Psoas muscle (tissue), 7 donors: ENCODE measurements at regions not wholly inside any gene's neighbourhood (a gene's known extent, or its start where the extent isn't known, plus 50 kb on each side); places are given as distances from the start of the nearest gene placed in this dataset.
A peak's percentile ranks its signal among the peaks of the same experiment; 100 is the strongest.

Experiments
- ATAC-seq, 4 donors: fragments of 200-7000 bp; cut with Tn5 transposase; one replicate each; pipeline ENCODE4 v1.9.1; 2020; ENCODE audit warnings: moderate library complexity in 3 of 4, mild to moderate bottlenecking in 2 of 4
- DNase-seq, 2 donors: peaks; one replicate each; pipeline ENCODE4 v3.0.0-alpha.2; 2020
- H3K27ac ChIP-seq: fragments of 200-600 bp; one replicate; pipeline ENCODE4 v1.8.0; 2022
- H3K27me3 ChIP-seq, 3 donors: fragments of 200-600 bp in 1 of 3; one replicate each; pipeline versions ENCODE4 v1.6.1 to v1.8.0; 2013 to 2022; ENCODE audit warnings: low read length in 2 of 3, mild to moderate bottlenecking in 2 of 3, moderate library complexity in 1 of 3; ENCODE audit not compliant: insufficient read depth in 3 of 3
- H3K36me3 ChIP-seq, 2 donors: fragments of 200-600 bp in 1 of 2; one replicate each; pipeline versions ENCODE4 v1.6.1 to v1.8.0; 2013 to 2022; ENCODE audit warnings: low read depth in 1 of 2, mild to moderate bottlenecking in 1 of 2, moderate library complexity in 1 of 2; ENCODE audit not compliant: insufficient read depth in 1 of 2
- H3K4me1 ChIP-seq: fragments of 200-600 bp; one replicate; pipeline ENCODE4 v1.8.0; 2022
- H3K4me3 ChIP-seq: fragments of 200-600 bp; one replicate; pipeline ENCODE4 v1.8.0; 2022; ENCODE audit warnings: mild to moderate bottlenecking
- H3K9me3 ChIP-seq: fragments of 200-600 bp; one replicate; pipeline ENCODE4 v1.8.0; 2022
- CTCF ChIP-seq: fragments of 200-600 bp; IDR thresholded peaks from one replicate; pipeline ENCODE4 v1.8.0; 2022; ENCODE audit warnings: antibody characterized with exemption
- WGBS, 3 donors: extraction: QIAGEN DNeasy Blood & Tissue Kit; methylation state at CpG; one replicate each; pipeline versions ENCODE4 v1.1.6 to v1.1.7; 2013; 5-methylcytosine and 5-hydroxymethylcytosine counted together
- intact Hi-C, 2 donors: fragments of 100-400 bp; cut with DNase I; formaldehyde crosslinking; loops; one replicate each; pipeline versions ENCODE4 v1.11.0 to v1.14.2; 2022
- donor health status: healthy with polysubstance abuse.
- donor health status: DM: no; HTN: no; CAD: no; lungs with moderate emphysema.
- donor health status: Bipolar disorder and iron deficiency.
- donor health status: healthy.
- donor health status: DM: yes; HTN: yes; CAD: no.
- donor health status: DM: no; HTN: no; CAD: no.
- donor health status: DM: yes; HTN: yes; CAD: no.

- Histone ChIP-seq H3K4me1 (no peaks in the 10 kb centered on the region), H3K27me3 (peaks cover 0 to 23% (median 0%) of the 10 kb centered on the region in 3 donors), H3K4me3 (no peak overlapping the region), H3K9me3 (no peaks in the 10 kb centered on the region), H3K36me3 (no peaks in the 10 kb centered on the region), H3K27ac (no peak overlapping the region)
- 73 to 77% (median 74%) methylated on average over 4 of the region's 4 CpGs for WGBS, 3 donors
- no peak for TF ChIP-seq CTCF
- intact Hi-C loops: no loop called here
- ATAC-seq (no peak), DNase-seq (no peak)
Observed at GRCh38 chr12:4169959-4170358, 103.6 kb upstream of the CCND2 start.

- TF ChIP-seq CTCF: no peak
Observed at GRCh38 chr12:4169531-4169930, 104.0 kb upstream of the CCND2 start.

GRCh38 chr12:4168036-4168435 lies 105.5 kb upstream of the CCND2 start:
- intact Hi-C loops: no loop called here
- Histone ChIP-seq H3K27me3 (peaks cover 0 to 23% (median 0%) of the 10 kb centered on the region in 3 donors), H3K36me3 (no peaks in the 10 kb centered on the region), H3K9me3 (no peaks in the 10 kb centered on the region), H3K27ac (no peak overlapping the region), H3K4me1 (no peaks in the 10 kb centered on the region), H3K4me3 (no peak overlapping the region)
- 53 to 59% (median 56%) methylated on average over 6 of the region's 6 CpGs for WGBS, 3 donors
- TF ChIP-seq CTCF: no peak
- DNase-seq (no peak), ATAC-seq (no peak)

More at GRCh38 chr12:4169531-4169930, 104.0 kb upstream of the CCND2 start:
- DNase-seq: no peak
- intact Hi-C loops: no loop called here
- H3K27ac ChIP-seq: no peak overlapping the region
- no peaks in the 10 kb centered on the region for H3K36me3 ChIP-seq
- 54 to 56% (median 56%) methylated on average over 5 of the region's 5 CpGs for WGBS, 3 donors
- H3K9me3 ChIP-seq: no peaks in the 10 kb centered on the region
- peaks cover 0 to 23% (median 0%) of the 10 kb centered on the region in 3 donors for H3K27me3 ChIP-seq
- no peaks in the 10 kb centered on the region for H3K4me1 ChIP-seq
- no peak for ATAC-seq
- no peak overlapping the region for H3K4me3 ChIP-seq

GRCh38 chr12:4164559-4165558 lies 108.7 kb upstream of the CCND2 start:
- ATAC-seq: peak in 3 of 4 donors; percentile 21 to 49 (median 35)
- intact Hi-C loops: no loop called here

More at GRCh38 chr12:4164559-4165558, 108.7 kb upstream of the CCND2 start:
- DNase-seq: peak; percentile 46 to 61
- 7 to 10% (median 7%) methylated on average over 60 to 63 of the region's 63 CpGs for WGBS, 3 donors
- H3K4me1 ChIP-seq: no peaks in the 10 kb centered on the region
- peak overlapping the region; percentile 47 for H3K4me3 ChIP-seq
- no peak overlapping the region for H3K27ac ChIP-seq
- peaks cover 0 to 14% (median 0%) of the 10 kb centered on the region in 3 donors for H3K27me3 ChIP-seq
- no peaks in the 10 kb centered on the region for H3K9me3 ChIP-seq
- TF ChIP-seq CTCF: no peak
- H3K36me3 ChIP-seq: no peaks in the 10 kb centered on the region
